Neural cell (in vitro differentiated cells): ENCODE measurements at regions not wholly inside any gene's neighbourhood (a gene's known extent, or its start where the extent isn't known, plus 50 kb on each side); places are given as distances from the start of the nearest gene placed in this dataset.

Experiments
- H2AFZ ChIP-seq: fragments of 200-600, 300-800 bp; sonication (generic), shearing (Covaris generic); 2 replicates; pipeline ENCODE4 v1.6.0; 2014; ENCODE audit warnings: low read depth, mild to moderate bottlenecking, antibody characterized with exemption, low read length, moderate library complexity
- H3F3A ChIP-seq: fragments of 200-600 bp; shearing (Covaris generic); 2 replicates; pipeline ENCODE4 v1.6.1; 2016; ENCODE audit warnings: mild to moderate bottlenecking, moderate library complexity, mixed read lengths, antibody characterized with exemption, low read length; ENCODE audit not compliant: insufficient read depth, poor library complexity, severe bottlenecking
- H3K27ac ChIP-seq: fragments of 200-600, 300-800 bp; sonication (generic), shearing (Covaris generic); 2 replicates; pipeline ENCODE4 v1.5.1; 2014; ENCODE audit warnings: mild to moderate bottlenecking, low read length, moderate library complexity
- H3K27me3 ChIP-seq: fragments of 300-800, 200-600 bp; sonication (generic), shearing (Covaris generic); 2 replicates; pipeline ENCODE4 v1.6.0; 2014; ENCODE audit warnings: mild to moderate bottlenecking, low read depth, low read length, moderate library complexity; ENCODE audit not compliant: insufficient read depth
- H3K36me3 ChIP-seq: fragments of 300-800, 200-600 bp; sonication (generic), shearing (Covaris generic); 2 replicates; pipeline ENCODE4 v1.5.1; 2014; ENCODE audit warnings: mild to moderate bottlenecking, antibody characterized with exemption, low read length, moderate library complexity; ENCODE audit not compliant: insufficient read depth
- H3K4me2 ChIP-seq: fragments of 300-800, 200-600 bp; sonication (generic), shearing (Covaris generic); 2 replicates; pipeline ENCODE4 v1.6.0; 2014; ENCODE audit warnings: mild to moderate bottlenecking, low read length
- H3K4me3 ChIP-seq: fragments of 300-800, 200-600 bp; sonication (generic), shearing (Covaris generic); 2 replicates; pipeline ENCODE4 v1.5.1; 2014; ENCODE audit warnings: mild to moderate bottlenecking, low read length, moderate library complexity
- H3K79me2 ChIP-seq: fragments of 200-600 bp; shearing (Covaris generic); replicated peaks from 2 replicates; pipeline ENCODE4 v1.6.0; 2014; ENCODE audit warnings: mild to moderate bottlenecking, low read length, moderate library complexity; ENCODE audit not compliant: insufficient read depth
- H3K9ac ChIP-seq: fragments of 300-800, 200-600 bp; sonication (generic), shearing (Covaris generic); 2 replicates; pipeline ENCODE4 v1.6.1; 2016; ENCODE audit warnings: mild to moderate bottlenecking, low read length, mixed read lengths
- H3K9me2 ChIP-seq: fragments of 200-600 bp; shearing (Covaris generic); 2 replicates; pipeline ENCODE4 v1.6.1; 2016; ENCODE audit warnings: mild to moderate bottlenecking, low read length, mixed read lengths; ENCODE audit not compliant: insufficient read depth
- H3K9me3 ChIP-seq: fragments of 200-600, 300-800 bp; sonication (generic), shearing (Covaris generic); 2 replicates; pipeline ENCODE4 v1.6.1; 2016; ENCODE audit warnings: mild to moderate bottlenecking, mixed run types, low read length, moderate library complexity, mixed read lengths
- H4K20me1 ChIP-seq: fragments of 200-600 bp; shearing (Covaris generic); 2 replicates; pipeline ENCODE4 v1.6.1; 2016; ENCODE audit warnings: mild to moderate bottlenecking, mixed run types; ENCODE audit not compliant: insufficient read depth
- CTCF ChIP-seq: fragments of 450-650 bp; IDR thresholded peaks from 2 replicates; pipeline ENCODE4 v1.5.1; 2014; ENCODE audit warnings: antibody characterized with exemption, mild to moderate bottlenecking, moderate library complexity; ENCODE audit not compliant: poor library complexity, severe bottlenecking
- EP300 ChIP-seq: fragments of 450-650 bp; conservative IDR thresholded peaks from 2 replicates; pipeline ENCODE4 v1.6.1; 2014; ENCODE audit warnings: antibody characterized with exemption, mild to moderate bottlenecking, moderate library complexity; ENCODE audit not compliant: poor library complexity, severe bottlenecking
- EZH2 ChIP-seq: fragments of 200-600, 300-800 bp; shearing (Covaris generic), sonication (generic); IDR thresholded peaks from 2 replicates; pipeline ENCODE4 v1.6.1; 2014; ENCODE audit warnings: antibody characterized with exemption, low read length, borderline replicate concordance, mild to moderate bottlenecking; ENCODE audit not compliant: insufficient read depth, poor library complexity, severe bottlenecking
- MXI1 ChIP-seq: fragments of 450-650 bp; conservative IDR thresholded peaks from 2 replicates; pipeline ENCODE4 v1.6.1; 2014; ENCODE audit warnings: antibody characterized with exemption, mild to moderate bottlenecking; ENCODE audit not compliant: poor library complexity, severe bottlenecking
- POLR2AphosphoS5 ChIP-seq: IDR thresholded peaks from 2 replicates; pipeline ENCODE4 v1.6.1; 2012
- RAD21 ChIP-seq: fragments of 450-650 bp; conservative IDR thresholded peaks from 2 replicates; pipeline ENCODE4 v1.6.1; 2014; ENCODE audit warnings: antibody characterized with exemption, mild to moderate bottlenecking, moderate library complexity
- SMC3 ChIP-seq: fragments of 450-650 bp; conservative IDR thresholded peaks from 2 replicates; pipeline ENCODE4 v1.6.1; 2014; ENCODE audit warnings: antibody characterized with exemption, mild to moderate bottlenecking, moderate library complexity; ENCODE audit not compliant: poor library complexity
- TAF1 ChIP-seq: IDR thresholded peaks from 2 replicates; pipeline ENCODE4 v1.6.1; 2012; ENCODE audit warnings: low read depth
- TF ChIP-seq, protein P1 (sequence below): IDR thresholded peaks from 2 replicates; pipeline ENCODE4 v1.6.1; 2012; ENCODE audit warnings: borderline replicate concordance

GRCh38 chr2:75260946-75261345 is 61.6 kb upstream of the TACR1 start (continued):
- TF ChIP-seq CTCF: no peak
- no peak for TF ChIP-seq POLR2AphosphoS5
- no peak for TF ChIP-seq TAF1

- Histone ChIP-seq H3K9ac (no peak overlapping the region), H3K4me3 (no peak overlapping the region), H3K4me2 (no peak overlapping the region), H3K79me2 (no peaks in the 10 kb centered on the region), H3K27ac (no peak overlapping the region), H3F3A (no peaks in the 10 kb centered on the region), H3K9me2 (no peaks in the 10 kb centered on the region), H3K36me3 (no peaks in the 10 kb centered on the region), H3K27me3 (no peaks in the 10 kb centered on the region), H4K20me1 (no peaks in the 10 kb centered on the region), H2AFZ (no peak overlapping the region), H3K9me3 (no peaks in the 10 kb centered on the region)
- TF ChIP-seq SMC3 (no peak), POLR2AphosphoS5 (no peak), EZH2 (no peak), EP300 (no peak), TAF1 (no peak), MXI1 (no peak), CTCF (no peak), RAD21 (no peak)
- TF ChIP-seq, protein P1, sequence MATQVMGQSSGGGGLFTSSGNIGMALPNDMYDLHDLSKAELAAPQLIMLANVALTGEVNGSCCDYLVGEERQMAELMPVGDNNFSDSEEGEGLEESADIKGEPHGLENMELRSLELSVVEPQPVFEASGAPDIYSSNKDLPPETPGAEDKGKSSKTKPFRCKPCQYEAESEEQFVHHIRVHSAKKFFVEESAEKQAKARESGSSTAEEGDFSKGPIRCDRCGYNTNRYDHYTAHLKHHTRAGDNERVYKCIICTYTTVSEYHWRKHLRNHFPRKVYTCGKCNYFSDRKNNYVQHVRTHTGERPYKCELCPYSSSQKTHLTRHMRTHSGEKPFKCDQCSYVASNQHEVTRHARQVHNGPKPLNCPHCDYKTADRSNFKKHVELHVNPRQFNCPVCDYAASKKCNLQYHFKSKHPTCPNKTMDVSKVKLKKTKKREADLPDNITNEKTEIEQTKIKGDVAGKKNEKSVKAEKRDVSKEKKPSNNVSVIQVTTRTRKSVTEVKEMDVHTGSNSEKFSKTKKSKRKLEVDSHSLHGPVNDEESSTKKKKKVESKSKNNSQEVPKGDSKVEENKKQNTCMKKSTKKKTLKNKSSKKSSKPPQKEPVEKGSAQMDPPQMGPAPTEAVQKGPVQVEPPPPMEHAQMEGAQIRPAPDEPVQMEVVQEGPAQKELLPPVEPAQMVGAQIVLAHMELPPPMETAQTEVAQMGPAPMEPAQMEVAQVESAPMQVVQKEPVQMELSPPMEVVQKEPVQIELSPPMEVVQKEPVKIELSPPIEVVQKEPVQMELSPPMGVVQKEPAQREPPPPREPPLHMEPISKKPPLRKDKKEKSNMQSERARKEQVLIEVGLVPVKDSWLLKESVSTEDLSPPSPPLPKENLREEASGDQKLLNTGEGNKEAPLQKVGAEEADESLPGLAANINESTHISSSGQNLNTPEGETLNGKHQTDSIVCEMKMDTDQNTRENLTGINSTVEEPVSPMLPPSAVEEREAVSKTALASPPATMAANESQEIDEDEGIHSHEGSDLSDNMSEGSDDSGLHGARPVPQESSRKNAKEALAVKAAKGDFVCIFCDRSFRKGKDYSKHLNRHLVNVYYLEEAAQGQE: no peak
These were observed 59.3 kb upstream of the TACR1 start for GRCh38 chr2:75258620-75259019.

DNA sequence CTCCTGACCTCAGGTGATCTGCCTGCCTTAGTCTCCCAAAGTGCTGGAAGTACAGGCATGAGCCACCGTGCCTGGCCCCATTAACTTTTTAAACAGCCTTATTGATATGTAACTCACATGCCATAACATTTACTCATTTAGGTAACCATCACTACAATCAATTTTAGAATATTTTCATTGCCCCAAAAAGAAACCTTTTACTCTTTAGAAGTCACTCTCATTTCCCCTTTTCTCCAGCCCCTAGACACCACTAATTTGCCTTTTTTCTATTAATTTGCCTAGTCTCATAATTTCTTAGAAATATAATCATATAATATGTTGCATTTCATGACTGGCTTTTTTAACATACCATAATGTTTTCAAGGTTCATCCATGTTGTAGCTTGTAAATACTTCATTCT is 57.2 kb upstream of the TACR1 start:
- H2AFZ ChIP-seq: no peak overlapping the region
- no peaks in the 10 kb centered on the region for H3K79me2 ChIP-seq
- H3K4me3 ChIP-seq: no peak overlapping the region
- no peaks in the 10 kb centered on the region for H4K20me1 ChIP-seq
- H3K9ac ChIP-seq: no peak overlapping the region
- H3K27ac ChIP-seq: no peak overlapping the region
- H3K4me2 ChIP-seq: no peak overlapping the region
- H3K9me2 ChIP-seq: no peaks in the 10 kb centered on the region
- TF ChIP-seq POLR2AphosphoS5 (no peak), EP300 (no peak), CTCF (no peak), EZH2 (no peak), SMC3 (no peak), MXI1 (no peak), TAF1 (no peak), RAD21 (no peak)
- TF ChIP-seq, protein P1: no peak
- no peaks in the 10 kb centered on the region for H3F3A ChIP-seq
- H3K27me3 ChIP-seq: no peaks in the 10 kb centered on the region
- H3K36me3 ChIP-seq: no peaks in the 10 kb centered on the region
- no peaks in the 10 kb centered on the region for H3K9me3 ChIP-seq
